Activated gamma-delta T cell treated with anti-CD3 and anti-CD28 coated beads, Interleukin-2, amount 50 U/mL, for 16 hours (primary cell): ENCODE measurements at regions not wholly inside any gene's neighbourhood (a gene's known extent, or its start where the extent isn't known, plus 50 kb on each side); places are given as distances from the start of the nearest gene placed in this dataset.

Experiments used
- DNase-seq: peaks from one replicate; pipeline ENCODE4 v3.0.0-alpha.2; 2020; ENCODE audit warnings: low read depth

GRCh38 chr12:123041042-123041531, 60.6 kb downstream of the ARL6IP4 start:
- DNase-seq: no peak

DNA sequence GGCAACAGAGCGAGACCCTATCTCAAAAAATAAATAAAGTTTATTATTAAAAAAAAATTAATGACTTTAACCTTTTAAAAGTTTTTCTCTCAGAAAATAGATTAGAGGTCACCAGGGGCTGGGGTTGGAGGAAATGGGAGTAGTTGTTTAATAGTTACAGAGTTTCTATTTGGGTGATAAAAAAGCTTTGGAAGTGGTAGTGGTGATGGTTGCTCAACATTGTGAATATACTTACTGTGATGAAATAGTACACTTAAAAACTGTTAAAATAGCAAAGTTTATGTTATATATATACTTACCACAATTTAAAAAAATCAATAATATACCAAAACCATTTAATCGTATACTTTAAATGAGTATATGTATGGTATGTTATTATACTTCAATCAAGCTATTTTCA, 59.6 kb downstream of the ARL6IP4 start:
- DNase-seq: no peak

GRCh38 chr12:123038966-123039365, 58.5 kb downstream of the ARL6IP4 start:
- DNase-seq: no peak

DNA sequence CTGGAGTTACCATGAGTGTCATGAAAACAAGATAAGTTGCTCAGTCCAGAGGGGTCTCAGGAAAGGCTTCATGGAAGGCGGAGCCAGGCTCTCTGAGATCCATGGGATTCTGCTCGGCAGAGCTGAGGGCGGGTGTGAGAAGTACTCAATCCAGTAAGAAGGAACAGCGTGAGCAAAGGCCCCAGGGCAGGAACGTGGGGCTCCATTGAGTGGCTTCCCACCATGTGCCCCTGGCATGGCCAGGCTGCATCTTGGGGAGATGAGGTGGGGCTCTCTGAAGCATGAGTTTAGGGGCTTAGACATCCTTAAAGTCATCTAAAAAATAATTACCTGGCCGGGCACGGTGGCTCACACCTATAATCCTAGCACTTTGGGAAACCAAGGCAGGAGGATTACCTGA, 58.0 kb downstream of the ARL6IP4 start:
- no peak for DNase-seq

DNA sequence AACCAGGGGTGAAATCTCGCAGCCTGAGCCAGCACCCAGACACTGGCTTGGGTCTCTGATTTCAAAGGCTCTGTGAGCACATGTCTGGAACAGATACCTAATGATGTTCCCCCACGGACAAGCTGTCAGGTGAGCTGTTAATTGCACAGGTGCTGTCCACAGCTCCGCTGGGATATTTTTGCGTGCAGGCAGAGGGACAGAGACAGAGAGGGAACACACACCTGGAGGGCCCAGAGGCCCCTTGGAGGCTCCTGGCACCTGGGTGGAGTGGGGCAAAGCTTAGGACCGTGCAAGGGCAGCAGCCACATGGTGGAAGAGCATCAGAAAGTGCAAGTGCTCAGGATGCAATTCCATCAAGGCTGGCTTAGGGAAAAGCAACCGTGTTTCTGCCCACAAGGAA, 57.3 kb downstream of the ARL6IP4 start:
- DNase-seq: no peak

DNA sequence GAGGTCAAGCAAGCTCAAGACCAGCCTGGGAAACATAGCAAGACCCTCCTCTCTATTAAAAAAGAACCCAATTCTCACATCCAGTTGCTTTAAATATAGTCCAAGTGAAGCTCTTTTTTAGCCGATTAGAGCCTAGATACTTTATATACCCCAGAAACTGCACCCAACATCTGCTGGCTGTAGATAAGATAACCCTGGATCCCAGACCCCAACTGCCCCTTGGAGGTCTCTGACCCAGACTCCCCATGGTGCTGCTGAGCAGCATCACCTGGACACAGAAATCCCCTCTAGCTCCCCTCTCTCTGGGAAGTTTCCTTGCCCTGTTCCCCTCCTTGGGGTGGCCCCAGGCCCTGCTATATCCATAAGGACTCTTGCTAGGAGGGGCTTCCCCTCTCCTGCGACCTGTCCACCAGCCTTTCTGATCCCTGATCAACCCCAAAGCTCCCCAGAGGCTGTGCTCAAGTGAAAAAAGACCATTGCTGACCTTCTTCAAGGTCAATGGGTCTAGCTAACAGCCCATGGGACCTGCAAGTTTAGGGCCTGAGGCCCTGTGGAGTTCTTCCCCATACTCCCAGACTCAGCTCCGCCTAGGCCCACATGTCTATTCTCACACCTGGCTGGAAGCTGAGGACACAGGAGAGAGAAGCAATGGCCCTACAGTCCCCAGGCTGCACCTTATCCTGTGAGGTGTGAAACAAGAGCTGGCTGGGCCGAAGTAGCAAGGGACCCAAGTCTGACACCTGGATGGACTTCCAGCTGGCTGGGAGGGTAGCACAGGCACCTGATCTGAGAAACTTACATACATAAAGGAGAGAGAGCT, 56.2 kb downstream of the ARL6IP4 start:
- no peak for DNase-seq

- DNase-seq: no peak
These were observed 55.4 kb downstream of the ARL6IP4 start for GRCh38 chr12:123035841-123036240.

GRCh38 chr12:123034865-123035264, 54.4 kb downstream of the ARL6IP4 start:
- no peak for DNase-seq

GRCh38 chr12:123034022-123034541, 53.6 kb downstream of the ARL6IP4 start:
- no peak for DNase-seq

- DNase-seq: no peak
These were observed 53.0 kb downstream of the ARL6IP4 start for GRCh38 chr12:123033392-123034021.

GRCh38 chr12:123032736-123033391, 52.4 kb downstream of the ARL6IP4 start:
- DNase-seq: no peak
